UCSD-AML1 (cell line): ENCODE measurements at regions not wholly inside any gene's neighbourhood (a gene's known extent, or its start where the extent isn't known, plus 50 kb on each side); places are given as distances from the start of the nearest gene placed in this dataset.

ENCODE experiments used
- DNase-seq: peaks from one replicate; lab custom pipeline; 2025; ENCODE audit not compliant: unreplicated experiment; lab: John Stamatoyannopoulos, UW

GRCh38 chr2:123916051-123916450, 109.0 kb upstream of the CNTNAP5 start:
- no peak for DNase-seq

- DNase-seq = no peak
Measured at GRCh38 chr2:123916531-123916930, 108.6 kb upstream of the CNTNAP5 start.

GRCh38 chr2:123917241-123917640, 107.8 kb upstream of the CNTNAP5 start:
- DNase-seq = no peak

GRCh38 chr2:123928358-123928757, 96.7 kb upstream of the CNTNAP5 start:
- DNase-seq = no peak

GRCh38 chr2:123935405-123935804, 89.7 kb upstream of the CNTNAP5 start:
- no peak for DNase-seq

GRCh38 chr2:123953846-123954245, 71.2 kb upstream of the CNTNAP5 start:
- no peak for DNase-seq

GRCh38 chr2:123958011-123958410, 67.1 kb upstream of the CNTNAP5 start:
- DNase-seq = no peak

- DNase-seq = no peak
Measured at GRCh38 chr2:123961576-123961975, 63.5 kb upstream of the CNTNAP5 start.

- DNase-seq = no peak
Measured at GRCh38 chr2:123971564-123972318, 53.3 kb upstream of the CNTNAP5 start.
